Nephron (organoid): ENCODE measurements at regions not wholly inside any gene's neighbourhood (a gene's known extent, or its start where the extent isn't known, plus 50 kb on each side); places are given as distances from the start of the nearest gene placed in this dataset.

Experiments used
- H3K27ac Mint-ChIP-seq, 3 experiments: 2 replicates each; pipeline ENCODE4 v1.8.0; 2020; ENCODE audit warnings: mixed read lengths in 3 of 3, mild to moderate bottlenecking in 2 of 3, moderate library complexity in 1 of 3
- H3K27me3 Mint-ChIP-seq: 2 replicates; pipeline ENCODE4 v1.8.0; 2021; ENCODE audit warnings: low read depth, mild to moderate bottlenecking, moderate library complexity, mixed read lengths
- H3K36me3 Mint-ChIP-seq: 2 replicates; pipeline ENCODE4 v1.8.0; 2020; ENCODE audit warnings: low read depth, mixed read lengths
- H3K4me1 Mint-ChIP-seq: 2 replicates; pipeline ENCODE4 v1.8.0; 2020; ENCODE audit warnings: mixed read lengths
- H3K4me3 Mint-ChIP-seq, 3 experiments: 2 replicates each; pipeline ENCODE4 v1.8.0; 2020; ENCODE audit warnings: mild to moderate bottlenecking in 3 of 3, mixed read lengths in 3 of 3, moderate library complexity in 2 of 3
- H3K9me3 Mint-ChIP-seq: 2 replicates; pipeline ENCODE4 v1.8.0; 2020; ENCODE audit warnings: mixed read lengths
- TF ChIP-seq, protein P1 (sequence below), 3 experiments: fragments of 200-600 bp; sonication (generic); IDR thresholded peaks; one replicate each; pipeline ENCODE4 v1.5.0; 2021; ENCODE audit warnings: antibody characterized with exemption in 3 of 3; ENCODE audit not compliant: unreplicated experiment in 3 of 3

DNA sequence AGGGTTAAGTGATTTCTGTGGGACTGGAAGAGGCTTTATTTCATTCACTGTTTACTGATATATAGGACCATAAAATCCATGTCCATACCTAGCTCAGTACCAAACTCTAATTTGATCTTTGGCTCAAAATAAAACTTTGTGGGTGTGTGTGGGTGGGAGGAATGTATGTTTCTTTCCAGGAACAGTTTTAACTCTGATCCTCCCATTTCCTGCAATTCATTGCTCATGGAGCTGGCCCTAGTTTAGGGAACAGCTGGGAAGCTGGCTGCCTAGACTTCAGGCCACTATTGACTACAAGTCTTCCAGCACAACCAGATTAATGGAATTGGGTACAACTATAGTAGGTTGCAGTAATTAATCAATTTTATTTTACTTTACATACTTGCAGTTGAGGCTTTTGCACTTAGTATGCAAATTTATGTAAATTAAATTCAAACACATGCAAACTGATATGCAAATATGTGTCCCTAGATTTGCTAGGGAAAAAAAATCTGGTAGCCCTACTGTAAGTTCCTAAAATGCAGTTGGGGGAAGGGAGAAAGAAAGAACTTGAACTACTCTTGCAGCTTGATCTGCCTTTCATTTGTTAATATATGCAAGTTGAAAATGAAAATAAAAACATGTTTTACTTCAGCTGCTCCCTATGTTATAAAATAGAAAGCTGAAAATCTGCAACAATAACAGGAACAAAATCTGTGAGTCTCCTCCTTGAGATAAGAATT, 1070.3 kb upstream of the CELF4 start:
- Mint-ChIP-seq H3K36me3 (peaks cover 7% of the 10 kb centered on the region), H3K9me3 (peaks cover 13% of the 10 kb centered on the region), H3K27me3 (no peaks in the 10 kb centered on the region), H3K4me3 (no peak overlapping the region), H3K4me1 (peaks cover 15% of the 10 kb centered on the region), H3K27ac (peak overlapping the region; percentile 55 to 81 (median 75))
- TF ChIP-seq, protein P1, sequence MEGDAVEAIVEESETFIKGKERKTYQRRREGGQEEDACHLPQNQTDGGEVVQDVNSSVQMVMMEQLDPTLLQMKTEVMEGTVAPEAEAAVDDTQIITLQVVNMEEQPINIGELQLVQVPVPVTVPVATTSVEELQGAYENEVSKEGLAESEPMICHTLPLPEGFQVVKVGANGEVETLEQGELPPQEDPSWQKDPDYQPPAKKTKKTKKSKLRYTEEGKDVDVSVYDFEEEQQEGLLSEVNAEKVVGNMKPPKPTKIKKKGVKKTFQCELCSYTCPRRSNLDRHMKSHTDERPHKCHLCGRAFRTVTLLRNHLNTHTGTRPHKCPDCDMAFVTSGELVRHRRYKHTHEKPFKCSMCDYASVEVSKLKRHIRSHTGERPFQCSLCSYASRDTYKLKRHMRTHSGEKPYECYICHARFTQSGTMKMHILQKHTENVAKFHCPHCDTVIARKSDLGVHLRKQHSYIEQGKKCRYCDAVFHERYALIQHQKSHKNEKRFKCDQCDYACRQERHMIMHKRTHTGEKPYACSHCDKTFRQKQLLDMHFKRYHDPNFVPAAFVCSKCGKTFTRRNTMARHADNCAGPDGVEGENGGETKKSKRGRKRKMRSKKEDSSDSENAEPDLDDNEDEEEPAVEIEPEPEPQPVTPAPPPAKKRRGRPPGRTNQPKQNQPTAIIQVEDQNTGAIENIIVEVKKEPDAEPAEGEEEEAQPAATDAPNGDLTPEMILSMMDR (IDR thresholded peaks at IDR 0.05; ENCODE audit: unreplicated experiment in 3 of 3) = no peak

DNA sequence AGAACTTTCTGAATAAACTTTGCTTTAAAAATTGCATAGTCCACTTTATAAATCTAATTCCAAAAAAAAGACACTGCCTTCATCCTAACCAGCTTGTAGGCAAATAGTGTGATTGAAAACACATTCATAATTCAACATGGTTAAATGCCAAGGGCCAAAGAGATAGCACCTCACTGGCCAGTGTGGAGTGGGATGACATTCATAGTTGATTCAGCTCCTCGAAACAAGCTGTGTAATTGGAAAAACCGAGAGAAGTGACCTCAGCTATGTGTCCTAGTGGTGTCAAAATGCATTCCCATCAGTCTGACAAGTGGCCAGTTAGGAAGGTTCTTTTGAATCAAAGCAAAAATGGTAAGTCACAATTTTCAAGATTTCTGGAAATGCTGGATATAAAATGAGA, 1068.5 kb upstream of the CELF4 start:
- H3K4me3 Mint-ChIP-seq = no peak overlapping the region
- H3K9me3 Mint-ChIP-seq = peaks cover 9% of the 10 kb centered on the region
- H3K36me3 Mint-ChIP-seq = peaks cover 4% of the 10 kb centered on the region
- H3K27me3 Mint-ChIP-seq = no peaks in the 10 kb centered on the region
- peaks cover 15% of the 10 kb centered on the region for H3K4me1 Mint-ChIP-seq
- H3K27ac Mint-ChIP-seq = no peak overlapping the region
- TF ChIP-seq, protein P1 (IDR thresholded peaks at IDR 0.05; ENCODE audit: unreplicated experiment in 3 of 3) = no peak

DNA sequence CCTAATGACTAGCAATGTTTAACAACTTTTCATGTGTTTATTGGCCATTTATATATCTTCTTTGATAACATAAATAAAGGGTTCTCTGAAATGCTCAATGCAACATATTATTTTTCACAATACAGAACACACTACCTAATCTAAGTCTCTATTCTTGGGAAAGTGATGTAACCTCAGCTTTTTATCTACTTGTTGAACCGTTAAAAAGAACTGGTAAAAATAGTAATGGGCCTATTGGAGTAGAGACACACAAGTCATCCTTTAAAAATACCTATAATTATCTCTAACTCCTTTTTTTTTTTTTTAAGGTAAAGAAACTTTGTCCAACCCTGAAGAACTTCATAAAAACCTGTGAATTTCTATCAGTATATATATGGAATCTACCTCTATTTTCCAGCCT, 1067.7 kb upstream of the CELF4 start:
- H3K4me1 Mint-ChIP-seq = peaks cover 15% of the 10 kb centered on the region
- no peak overlapping the region for H3K4me3 Mint-ChIP-seq
- no peak overlapping the region for H3K27ac Mint-ChIP-seq
- TF ChIP-seq, protein P1 (IDR thresholded peaks at IDR 0.05; ENCODE audit: unreplicated experiment in 3 of 3) = no peak
- no peaks in the 10 kb centered on the region for H3K27me3 Mint-ChIP-seq
- H3K9me3 Mint-ChIP-seq = peaks cover under 1% of the 10 kb centered on the region
- no peaks in the 10 kb centered on the region for H3K36me3 Mint-ChIP-seq

DNA sequence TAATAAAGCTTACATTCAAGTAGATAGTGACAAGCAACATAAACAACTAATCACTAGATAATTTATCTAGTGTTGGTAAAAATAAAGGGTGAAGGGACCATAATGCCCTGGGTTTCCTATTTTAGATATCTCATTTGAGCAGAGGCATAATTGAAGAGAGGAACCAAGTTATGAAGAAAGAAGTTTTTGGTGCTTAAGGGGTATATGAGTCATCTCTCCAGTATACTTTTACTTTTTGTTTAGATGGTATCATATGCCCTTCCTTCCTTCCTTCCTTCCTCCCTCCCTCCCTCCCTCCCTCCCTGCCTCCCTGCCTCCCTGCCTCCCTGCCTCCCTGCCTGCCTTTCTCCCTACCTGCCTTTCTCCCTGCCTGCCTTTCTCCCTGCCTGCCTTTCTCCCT, 1053.5 kb upstream of the CELF4 start:
- H3K27me3 Mint-ChIP-seq = peaks cover 4% of the 10 kb centered on the region

DNA sequence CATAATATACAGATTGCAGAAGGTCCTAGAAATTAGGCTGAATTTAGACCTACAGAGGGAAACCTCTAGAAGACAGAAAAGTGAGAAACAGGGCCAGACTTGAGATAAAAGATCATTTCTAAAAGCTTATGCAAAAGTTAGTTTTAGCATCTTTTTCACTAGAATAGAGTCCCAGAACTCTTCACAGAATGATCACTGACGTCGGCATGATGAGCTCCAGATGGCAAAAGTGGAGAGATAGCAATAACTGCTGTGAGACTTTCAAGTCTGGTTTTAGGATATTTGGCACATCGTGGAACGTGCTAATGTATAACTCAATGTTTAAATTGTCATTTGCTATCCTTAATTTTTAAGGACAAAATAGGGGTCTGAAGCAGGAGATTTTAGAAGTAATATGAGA, 1050.7 kb upstream of the CELF4 start:
- Mint-ChIP-seq H3K36me3 (no peaks in the 10 kb centered on the region), H3K9me3 (no peaks in the 10 kb centered on the region), H3K4me1 (peaks cover 8% of the 10 kb centered on the region), H3K27ac (peak overlapping the region in 1 of 3 experiments; percentile 8), H3K4me3 (no peak overlapping the region), H3K27me3 (peaks cover 4% of the 10 kb centered on the region)
- TF ChIP-seq, protein P1 (IDR thresholded peaks at IDR 0.05; ENCODE audit: unreplicated experiment in 3 of 3) = no peak

More for the DNA sequence above, 1053.5 kb upstream of the CELF4 start:
- Mint-ChIP-seq H3K9me3 (peaks cover 8% of the 10 kb centered on the region), H3K36me3 (no peaks in the 10 kb centered on the region), H3K27ac (no peak overlapping the region), H3K4me3 (no peak overlapping the region), H3K4me1 (peaks cover 8% of the 10 kb centered on the region)
- TF ChIP-seq, protein P1 (IDR thresholded peaks at IDR 0.05; ENCODE audit: unreplicated experiment in 3 of 3) = no peak

DNA sequence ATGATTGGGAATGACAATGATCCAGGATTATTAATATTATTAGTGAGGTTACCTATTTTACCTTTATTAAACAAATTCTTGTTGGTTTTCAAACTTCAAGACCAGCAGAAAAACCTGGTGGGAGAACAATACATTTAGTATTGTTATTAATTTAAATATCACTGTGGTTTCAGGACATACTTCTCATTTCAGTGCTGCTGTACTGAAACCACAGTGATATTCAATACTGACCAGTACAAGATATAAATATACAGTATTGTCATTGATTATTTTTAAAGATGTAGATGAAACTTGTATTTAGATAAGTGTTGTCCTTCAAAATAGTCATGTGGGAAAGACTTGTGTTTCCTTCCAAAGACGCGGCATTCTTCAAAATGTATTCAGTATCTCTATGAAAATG, 1047.3 kb upstream of the CELF4 start:
- no peaks in the 10 kb centered on the region for H3K36me3 Mint-ChIP-seq
- no peak overlapping the region for H3K4me3 Mint-ChIP-seq
- TF ChIP-seq, protein P1 (IDR thresholded peaks at IDR 0.05; ENCODE audit: unreplicated experiment in 3 of 3) = no peak
- peaks cover 13% of the 10 kb centered on the region for H3K4me1 Mint-ChIP-seq
- peaks cover 4% of the 10 kb centered on the region for H3K27me3 Mint-ChIP-seq
- no peak overlapping the region for H3K27ac Mint-ChIP-seq
- no peaks in the 10 kb centered on the region for H3K9me3 Mint-ChIP-seq
